CD1c-positive myeloid dendritic cell (primary cell): ENCODE measurements at regions not wholly inside any gene's neighbourhood (a gene's known extent, or its start where the extent isn't known, plus 50 kb on each side); places are given as distances from the start of the nearest gene placed in this dataset.

Source experiments
- DNase-seq: peaks from one replicate; pipeline ENCODE4 v3.0.0-alpha.2; 2016; ENCODE audit errors: extremely low spot score

DNA sequence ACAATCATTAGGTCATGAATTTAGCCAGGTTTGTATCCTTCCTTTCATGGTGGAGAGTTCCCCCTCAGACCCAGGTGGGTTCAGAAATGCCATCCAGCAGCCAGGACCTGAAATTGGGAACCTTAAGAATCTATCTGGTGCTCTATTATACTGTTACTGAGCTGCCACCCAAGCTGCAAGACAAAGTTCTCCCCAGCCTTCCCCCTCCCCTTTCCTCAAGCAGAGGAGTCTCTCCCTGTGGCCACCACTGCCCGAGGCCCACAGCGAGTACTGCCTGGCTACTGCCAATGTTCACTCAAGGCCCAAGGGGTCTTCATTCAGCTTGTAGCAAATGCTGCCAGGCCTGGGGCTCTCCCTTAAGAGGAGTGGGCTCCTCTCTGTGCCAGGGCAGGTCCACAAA lies 133.8 kb downstream of the TMEM38B start:
- no peak for DNase-seq

DNA sequence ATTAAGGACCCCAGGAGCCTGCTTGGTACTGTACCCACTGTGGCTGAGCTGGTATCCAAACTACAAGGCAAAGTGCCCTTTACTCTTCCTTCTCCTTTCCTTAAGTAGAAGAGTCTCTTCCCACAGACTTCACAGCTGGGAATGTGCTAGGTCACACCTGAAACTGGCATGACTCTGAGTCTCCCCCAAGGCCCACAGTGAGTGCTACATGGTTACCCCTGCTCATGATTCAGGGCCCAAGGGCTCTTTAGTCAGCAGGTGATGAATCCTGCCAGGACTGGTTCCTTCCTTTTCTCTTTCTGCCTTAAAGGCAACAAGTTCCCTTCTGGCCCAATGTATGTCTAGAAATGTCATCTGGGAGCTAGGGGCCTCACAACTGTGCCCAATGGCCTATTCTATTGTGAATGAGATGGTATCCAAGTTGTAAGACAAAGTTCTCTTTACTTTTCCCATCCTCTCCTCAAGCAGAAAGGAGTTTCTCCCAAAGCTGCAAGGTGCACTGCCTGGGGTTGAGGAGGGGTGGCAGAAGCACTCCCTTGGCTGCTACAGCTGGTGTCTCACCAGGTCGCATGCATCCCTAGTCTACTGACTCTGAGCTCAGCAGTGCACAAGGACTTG lies 134.4 kb downstream of the TMEM38B start:
- DNase-seq, result no peak

DNA sequence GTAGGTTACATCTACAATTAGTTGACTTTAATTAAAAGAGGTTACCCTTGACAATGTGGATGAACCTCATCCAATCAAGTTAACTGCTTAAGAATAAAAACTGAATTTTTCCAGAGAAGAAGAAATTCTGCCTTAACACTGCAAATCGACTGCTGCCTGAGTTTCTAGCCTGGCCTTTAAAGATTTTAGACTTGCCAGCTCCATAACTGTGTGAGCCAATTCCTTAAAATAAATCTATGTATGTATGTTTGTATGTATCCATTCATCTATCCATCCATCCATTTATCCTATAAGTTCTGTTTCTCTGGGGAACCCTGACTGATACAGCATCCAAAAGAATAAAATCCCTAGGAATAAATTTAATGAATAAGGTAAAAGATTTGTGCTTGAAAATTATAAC lies 136.1 kb downstream of the TMEM38B start:
- no peak for DNase-seq

DNA sequence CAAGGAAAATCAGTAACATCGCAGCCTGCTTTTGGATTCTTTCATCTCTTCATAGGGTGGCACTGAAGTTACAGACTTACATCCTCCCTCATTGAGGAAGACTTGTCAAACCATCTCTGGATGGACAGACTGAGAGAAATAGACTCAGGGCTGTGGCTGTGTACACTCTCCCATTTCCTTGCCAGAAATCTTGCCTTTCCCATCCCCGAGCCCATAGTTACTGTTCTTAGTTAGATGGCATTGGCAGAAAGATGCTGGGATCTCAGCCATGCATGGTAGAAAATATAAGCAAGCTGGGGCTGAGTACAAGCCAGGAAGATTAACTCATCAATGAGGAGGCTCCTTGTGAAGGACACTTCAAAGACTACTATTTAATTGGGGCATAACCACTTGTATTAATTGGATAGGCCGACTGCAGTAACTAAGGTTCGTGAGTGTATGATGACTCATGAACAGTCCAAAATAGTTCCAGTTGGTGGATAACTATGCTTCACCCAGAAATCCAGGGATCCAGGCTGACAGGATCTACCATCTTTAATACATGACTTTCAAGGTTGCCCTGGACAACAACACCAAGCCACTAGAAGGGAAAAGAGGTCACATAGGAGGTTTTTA lies 137.9 kb downstream of the TMEM38B start:
- DNase-seq, result no peak

DNA sequence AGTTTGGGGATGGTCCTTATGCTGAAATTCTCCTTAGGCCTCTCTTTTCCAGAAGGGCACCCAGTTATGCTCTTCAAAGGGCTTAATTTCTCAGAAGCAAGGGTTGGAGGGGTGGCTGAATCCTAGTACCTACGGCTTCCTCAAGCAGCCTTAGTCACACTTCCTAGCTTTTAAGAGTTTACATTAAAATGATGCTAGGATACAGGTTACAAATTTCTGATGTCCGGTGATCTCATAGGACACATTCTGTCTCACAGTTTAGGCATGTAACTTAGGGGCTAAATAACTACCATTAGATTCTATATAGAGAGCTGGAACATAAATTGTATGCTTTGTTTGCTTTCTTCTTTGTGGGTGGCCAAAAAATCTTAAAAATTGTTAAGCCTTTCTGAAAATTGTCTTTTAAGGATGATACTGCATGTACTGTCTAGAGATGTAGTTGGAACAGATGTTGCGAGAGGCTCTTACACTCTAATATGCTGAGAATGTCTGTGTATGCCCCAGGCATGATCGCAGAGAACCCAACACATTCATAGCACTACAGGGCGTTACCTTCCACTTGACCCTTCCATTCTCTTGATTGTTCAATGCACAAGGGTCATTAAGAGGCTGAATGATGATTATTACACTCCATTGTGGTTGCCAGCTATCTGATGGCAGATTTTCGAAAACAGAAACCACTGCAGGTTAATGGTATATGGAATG lies 139.1 kb downstream of the TMEM38B start:
- no peak for DNase-seq

DNA sequence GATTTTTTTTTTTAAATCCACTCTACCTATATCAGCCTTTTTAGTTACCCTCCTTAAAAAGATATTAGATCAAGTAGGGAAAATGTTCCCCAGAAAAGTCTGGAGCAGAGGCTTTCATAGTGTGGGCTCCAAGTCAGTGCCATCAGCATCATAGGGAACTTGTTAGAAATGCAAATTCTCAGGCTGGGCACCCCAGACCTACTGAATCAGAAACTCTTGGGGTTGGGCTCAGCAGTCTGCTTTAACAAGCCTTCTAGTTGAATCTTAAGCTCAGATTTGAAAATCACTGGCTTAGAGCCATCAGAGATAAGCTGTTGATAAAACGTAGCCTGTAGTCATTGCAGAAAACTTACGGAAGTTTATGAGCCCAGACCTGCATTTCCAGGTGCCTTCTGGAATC lies 140.1 kb downstream of the TMEM38B start:
- no peak for DNase-seq

DNA sequence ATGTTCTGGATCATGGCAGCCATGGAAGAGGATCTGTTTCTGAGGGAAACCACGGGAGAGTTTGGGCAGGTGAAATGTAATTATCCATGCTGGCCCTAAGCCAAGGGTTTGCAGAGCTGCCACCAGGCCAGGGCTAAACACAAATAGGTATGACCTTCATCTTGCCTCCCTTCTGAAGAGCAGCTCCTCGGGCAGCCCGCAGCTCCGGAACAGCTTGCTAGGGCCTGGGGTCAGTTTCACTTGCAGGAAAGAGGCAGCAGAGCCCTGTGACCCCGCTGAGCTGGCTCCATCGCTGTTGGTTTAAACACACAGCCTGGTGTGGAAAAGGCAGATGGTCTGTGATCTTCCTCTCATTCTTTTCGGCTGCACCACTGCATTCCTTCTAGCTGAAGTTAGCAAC lies 141.4 kb downstream of the TMEM38B start:
- DNase-seq, result no peak

DNA sequence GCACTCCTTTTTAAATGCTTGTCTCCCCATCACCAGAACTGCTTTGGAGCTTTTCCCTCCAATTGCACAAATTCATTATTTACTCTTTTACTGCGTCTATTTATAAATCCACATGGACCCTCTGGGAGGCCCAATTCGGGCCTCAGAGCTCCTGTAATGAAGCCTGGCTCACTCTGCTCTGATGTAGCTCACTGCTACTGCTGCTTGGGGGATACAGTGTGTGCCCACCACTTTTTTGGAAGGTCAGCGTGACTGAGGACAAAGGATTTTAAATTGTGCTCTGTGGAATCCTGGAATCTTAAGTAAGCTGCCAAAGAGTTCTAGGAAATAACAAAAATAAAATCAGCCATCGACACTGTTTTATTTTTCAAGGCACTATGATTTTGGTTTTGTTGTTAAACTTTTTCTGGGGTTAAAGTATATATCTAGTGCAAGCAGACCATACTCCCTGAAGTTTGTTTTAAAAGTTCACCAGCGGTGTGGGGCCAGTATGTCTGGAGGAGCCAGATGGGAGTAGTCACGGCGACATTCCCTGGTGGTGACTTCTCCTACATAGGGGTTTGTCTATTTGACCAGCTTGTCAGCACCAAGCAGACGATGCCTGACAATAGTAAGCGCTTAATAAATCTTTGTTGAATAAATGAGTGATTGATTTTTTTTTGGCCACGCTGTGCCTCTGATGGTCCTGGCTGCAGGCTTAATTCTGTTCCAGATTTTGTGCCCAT lies 142.8 kb downstream of the TMEM38B start:
- DNase-seq, result no peak

DNA sequence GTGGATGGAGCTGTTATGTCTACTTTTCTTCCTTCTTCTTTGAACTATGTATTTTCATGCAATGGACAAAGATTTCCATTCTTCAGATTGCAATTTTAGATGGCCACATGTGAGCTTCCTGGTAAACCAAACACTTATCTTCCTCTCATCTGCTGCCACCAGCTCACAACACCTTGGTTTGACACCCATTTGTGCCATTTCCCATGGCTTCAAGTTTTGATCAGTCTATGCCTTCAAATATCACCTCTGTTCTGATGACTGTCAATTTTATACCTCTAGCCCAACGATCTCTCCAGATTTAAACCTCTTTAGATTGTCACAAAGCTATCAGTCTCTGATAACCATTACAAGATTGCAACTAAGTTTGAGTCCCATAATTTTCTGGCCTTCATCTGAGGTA lies 147.2 kb downstream of the TMEM38B start:
- DNase-seq, result no peak

DNA sequence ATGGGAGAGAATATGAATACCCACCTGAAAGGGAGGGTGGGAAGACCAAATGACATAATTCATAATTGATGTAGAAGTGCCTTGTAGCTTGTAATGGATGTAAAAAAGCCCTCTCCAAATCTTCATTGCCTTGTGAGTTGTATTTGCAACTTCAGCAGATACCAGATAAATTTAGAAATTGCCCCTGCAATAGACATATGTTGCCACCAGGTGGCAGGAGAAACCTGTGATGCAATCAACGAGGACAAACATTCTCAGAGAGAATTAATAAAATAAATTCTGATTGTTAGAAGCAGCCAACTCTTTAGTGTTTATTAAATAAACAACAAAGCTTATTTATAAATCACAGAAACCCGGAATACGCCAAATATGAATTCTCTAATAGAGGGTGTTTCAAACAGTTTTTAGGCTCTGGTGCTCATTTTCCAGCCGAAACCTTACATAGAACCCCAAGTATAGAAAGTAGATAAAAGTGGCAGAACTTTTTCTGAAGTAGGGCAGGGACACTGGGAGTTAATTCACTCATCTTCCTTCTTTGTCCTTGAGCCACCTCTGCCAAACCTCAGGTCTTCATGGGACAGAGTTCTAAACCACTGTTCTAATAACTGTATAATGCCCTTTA lies 147.8 kb downstream of the TMEM38B start:
- DNase-seq, result peak; percentile 57

DNA sequence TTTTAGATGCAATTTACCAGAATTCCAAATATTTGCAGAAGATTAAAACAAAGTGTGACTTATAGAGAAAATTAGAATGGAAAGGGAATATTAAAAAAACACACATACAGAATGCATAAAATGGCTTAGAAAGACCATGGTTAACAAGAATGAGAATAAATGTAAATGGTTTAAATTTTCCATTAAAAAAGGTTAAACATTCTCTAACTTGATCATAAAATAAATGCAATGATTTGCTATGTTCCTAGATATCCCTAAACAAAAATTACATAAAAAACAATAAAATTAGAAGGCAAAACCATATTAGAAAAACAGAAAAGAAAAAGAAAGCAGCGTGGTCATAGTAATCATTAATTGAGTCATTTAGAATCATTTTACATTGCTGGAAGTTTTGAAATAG lies 152.5 kb downstream of the TMEM38B start:
- no peak for DNase-seq

DNA sequence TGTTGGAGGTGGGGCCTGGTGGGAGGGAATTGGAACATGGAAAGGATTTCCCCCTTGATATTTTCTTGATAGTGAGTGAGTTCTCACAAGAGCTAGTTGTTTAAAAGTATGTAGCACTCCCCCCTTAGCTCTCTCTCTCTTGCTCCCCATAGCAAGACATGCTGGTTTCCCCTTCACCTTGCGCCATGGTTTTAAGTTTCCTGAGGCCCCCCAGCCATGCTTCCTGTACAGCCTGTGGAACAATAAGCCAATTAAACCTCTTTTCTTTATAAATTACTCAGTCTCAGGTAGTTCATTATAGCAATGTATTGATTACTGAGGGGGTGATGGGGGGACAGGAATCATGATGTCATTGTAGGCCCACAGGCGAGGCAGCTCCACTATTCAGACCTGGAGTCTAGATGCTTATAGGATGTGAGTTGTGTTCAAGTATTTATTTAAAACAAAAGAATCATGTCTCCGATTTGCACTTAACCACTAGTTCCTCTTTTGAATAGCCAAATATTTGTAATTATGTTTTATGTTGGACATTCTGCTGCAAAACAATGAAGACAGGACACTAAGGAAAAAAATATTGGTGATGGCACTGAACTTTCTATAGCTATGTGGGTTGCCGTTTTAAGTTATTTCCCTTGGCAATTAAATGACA lies 156.6 kb downstream of the TMEM38B start:
- DNase-seq, result no peak

DNA sequence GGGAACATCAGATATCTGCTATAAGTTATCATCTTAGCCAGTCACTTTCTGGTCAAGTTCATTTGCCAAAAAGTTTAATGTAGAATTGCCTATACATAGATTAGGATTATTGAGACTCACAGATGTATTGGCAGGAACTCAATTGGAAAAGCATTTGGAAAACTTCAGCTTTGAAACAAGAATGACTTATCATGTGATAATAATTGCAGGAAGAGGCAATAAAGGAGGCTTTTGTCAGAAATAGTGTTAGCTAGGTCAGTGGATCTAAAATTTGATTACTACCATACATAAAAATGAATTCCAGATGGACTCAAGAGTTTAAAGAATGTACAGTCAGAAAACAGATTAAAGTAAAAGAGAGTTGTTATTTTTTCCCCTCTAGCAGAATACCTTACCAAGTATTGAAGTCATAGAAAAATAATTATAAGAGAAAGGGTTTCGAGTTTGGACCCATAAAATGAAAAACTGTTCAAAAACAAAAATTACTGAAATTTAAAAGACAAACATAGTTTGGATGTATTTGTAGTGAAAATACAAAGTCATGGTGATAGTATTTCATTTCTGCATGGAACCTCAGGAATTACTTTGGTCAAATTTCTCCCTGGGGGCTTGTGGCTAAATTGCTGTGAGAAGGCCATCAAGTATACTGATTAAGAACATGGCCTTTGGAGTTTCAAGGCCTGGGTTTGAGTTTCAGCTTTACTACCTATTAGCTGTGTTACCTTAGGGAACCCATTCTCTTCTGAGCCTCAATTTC lies 159.9 kb downstream of the TMEM38B start:
- DNase-seq, result no peak

DNA sequence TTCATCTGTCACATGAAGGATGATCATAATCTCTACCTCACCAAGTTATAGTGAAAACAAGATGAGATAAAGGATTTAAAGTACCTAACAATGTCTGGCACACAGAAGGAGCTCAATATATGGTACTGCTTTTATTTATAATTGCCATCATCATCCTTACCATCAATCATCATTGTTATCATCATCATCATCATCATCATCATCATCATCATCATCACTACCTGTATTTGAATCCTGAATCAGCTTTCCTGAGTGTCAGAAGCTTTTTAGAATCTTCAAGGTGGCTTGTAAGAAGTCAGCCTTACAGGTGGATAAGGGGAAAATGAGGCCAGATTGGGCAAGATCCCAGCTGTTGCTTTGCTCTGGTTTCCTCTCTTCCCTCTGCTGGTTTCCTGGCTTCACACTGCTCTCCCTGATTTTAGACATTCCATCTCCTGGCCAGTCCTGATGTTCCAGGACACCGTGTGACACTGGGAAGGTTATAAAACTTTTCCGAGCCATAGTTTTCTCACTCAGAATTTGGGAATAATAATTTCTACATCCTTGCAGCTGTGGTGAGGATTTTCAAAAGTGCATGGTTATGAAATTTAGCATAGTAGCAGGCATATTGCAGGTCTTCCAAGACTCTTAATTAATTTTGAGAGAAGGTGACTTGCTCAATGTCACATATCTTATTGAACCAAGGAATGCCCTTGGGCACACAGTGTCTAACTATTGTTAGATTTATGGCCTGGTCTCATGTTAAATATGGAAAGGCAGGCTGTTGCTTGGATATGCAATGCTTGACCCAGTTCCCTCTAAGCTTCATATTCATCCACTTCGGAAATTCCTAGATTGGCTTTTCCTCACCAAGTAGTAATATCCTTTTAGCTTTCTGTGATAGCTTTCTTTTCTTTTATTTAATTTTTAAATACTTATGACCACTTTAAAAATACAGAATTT lies 160.7 kb downstream of the TMEM38B start:
- DNase-seq, result no peak

DNA sequence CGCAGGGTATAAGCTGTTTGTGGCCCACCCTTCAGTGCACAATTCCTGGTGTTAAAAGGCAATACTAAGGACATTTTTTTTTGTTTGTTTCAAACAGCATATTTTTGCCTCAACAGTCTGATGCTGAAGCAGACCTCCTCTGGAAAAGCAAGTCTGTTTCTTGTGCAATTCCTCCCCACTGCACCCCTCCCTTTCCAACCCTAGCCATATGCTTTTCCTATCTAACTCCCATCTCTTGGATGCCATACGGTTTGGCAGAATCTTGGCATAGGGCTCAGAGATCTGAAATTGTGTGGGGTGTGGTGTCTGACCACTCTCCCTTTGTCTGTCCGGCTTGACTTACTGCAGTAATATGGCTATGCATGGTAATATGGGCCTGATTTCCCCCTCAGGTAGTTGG lies 161.6 kb downstream of the TMEM38B start:
- DNase-seq, result no peak

DNA sequence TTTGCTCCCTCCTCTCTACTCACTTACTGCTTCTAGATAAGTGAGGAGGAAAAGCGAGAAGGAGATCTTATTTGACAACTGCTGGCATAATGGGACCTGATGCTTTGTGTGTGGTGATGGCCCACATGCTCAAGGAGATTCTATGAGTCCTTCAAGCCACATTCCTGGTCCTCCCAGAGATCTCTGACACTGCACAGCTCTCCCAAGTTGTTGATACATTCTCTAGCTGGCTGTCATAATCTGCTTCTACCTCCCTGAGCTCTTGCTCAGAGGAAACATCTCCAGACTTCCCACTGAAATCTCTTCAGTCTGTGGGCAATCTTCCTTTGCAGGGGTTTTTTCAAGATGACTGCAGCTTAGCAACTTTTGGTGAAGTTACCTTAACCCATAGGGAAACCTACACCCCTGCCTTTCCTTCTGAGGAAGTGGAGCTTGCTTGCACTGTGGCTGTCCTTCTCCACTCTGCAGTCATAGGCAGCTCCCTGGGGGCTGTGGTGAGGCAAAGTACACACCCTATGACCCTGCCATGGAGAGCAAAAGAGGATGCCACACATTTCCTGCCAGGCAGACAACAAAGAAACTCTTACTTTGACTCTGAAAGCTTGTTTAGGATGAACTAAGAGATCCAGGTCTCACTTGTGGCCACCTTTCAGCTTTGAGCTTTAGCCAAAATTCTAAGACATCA lies 163.8 kb downstream of the TMEM38B start:
- DNase-seq, result no peak

DNA sequence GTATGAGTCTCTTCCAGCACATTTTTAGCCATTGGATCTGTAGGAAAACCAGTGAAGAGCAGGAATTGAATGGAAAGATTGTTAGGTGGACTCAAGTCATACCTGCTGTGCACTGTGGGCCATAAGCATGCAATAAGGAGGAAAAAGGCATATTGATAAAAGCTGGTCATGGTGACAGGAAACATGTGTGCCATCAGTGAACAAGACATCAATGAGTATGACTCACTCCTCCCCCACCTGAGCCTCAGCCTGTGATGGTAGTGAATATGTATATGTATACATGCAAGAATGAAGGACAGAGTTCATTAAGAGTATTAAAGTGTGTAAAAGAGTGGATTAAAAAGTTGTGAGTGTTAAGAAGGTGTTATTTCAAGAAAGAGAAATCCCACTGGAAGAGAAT lies 164.5 kb downstream of the TMEM38B start:
- DNase-seq, result no peak

DNA sequence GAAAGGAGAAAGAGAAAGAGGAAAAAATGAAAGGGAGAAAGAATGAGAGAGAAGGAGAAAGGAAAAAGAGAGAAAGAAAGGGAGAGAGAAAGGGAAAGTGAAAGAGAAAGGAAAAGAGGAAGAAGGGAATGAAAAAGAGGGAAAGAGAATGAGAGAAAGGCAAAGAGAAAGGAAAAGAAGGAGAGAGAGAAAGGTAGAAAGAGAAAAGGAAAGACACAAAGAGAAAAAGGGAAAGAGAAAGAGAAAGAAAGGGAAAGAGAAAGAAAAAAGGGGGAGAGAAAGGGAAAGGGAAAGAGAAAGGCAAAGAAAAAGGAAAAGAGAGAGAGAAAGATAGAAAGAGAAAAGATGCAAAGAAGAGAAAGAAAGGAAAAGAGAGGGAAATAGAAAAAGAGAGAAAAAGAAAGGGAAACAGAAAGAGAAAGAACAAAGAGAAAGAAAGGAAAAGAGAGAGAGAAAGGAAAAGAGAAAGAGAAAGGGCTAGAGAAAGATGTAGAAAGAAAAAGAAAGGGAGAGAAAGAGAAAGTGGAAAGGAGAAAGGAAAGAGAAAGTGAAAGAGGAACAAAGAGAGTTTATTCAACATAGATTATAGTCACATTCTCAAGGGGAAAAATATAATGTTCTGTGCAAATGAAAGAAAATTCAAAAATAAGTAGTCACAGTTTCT lies 165.2 kb downstream of the TMEM38B start:
- DNase-seq, result no peak

DNA sequence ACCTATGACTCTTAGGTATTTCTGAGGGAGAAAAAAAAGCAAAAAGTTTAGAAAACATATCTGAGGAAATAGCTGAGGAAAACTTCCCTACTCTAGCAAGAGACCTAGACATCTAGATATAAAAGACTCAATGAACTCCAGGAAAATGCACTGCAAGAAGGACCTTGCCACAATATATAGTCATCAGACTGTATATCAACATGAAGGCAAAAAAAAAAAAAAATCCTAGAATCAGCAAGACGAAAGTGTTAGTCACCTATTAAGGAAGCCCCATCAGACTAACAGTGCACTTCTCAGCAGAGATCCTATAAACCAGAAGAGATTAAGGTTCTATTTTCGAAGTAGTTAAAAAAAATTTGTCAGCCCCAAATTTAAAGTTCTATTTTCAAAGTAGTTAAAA lies 166.2 kb downstream of the TMEM38B start:
- no peak for DNase-seq
